ENCODE measurements at regions not wholly inside any gene's neighbourhood (a gene's known extent, or its start where the extent isn't known, plus 50 kb on each side); places are given as distances from the start of the nearest gene placed in this dataset.

GRCh38 chr1:166552706-166553105, 286.6 kb upstream of the POGK start:
- H2AK5ac ChIP-seq (ENCODE audit: insufficient read length, low read length), result no peak overlapping the region
- H3K4me2 ChIP-seq (ENCODE audit: insufficient read depth, insufficient read length, low read length), result no peak overlapping the region
- Mint-ChIP-seq H3K36me3 (ENCODE audit: insufficient read depth in 1 of 3, low read depth in 3 of 3) (peaks cover 7 to 32% (median 13%) of the 10 kb centered on the region in 3 experiments), H3K4me3 (no peak overlapping the region), H3K9me3 (peaks cover 44 to 47% of the 10 kb centered on the region in 2 experiments), H3K4me1 (peaks cover 0 to 2% of the 10 kb centered on the region in 2 experiments; a peak in 2 of 4 replicates), H3K27me3 (ENCODE audit: low read depth) (no peaks in the 10 kb centered on the region; the same call in 1 of the 2 replicates), H3K27ac (no peak overlapping the region)
- H2BK20ac ChIP-seq (ENCODE audit: low read depth, low read length, poor library complexity, severe bottlenecking), result no peak overlapping the region
- no peak overlapping the region for H4K8ac ChIP-seq (replicated peaks; ENCODE audit: insufficient read length, low read depth, low read length)
- no peaks in the 10 kb centered on the region for H3K27me3 ChIP-seq (ENCODE audit: insufficient read depth, low read length)
- no peaks in the 10 kb centered on the region for H3K79me2 ChIP-seq (ENCODE audit: insufficient read depth, low read length)
- no CpG with 5 or more reads among the region's 1 CpG for WGBS (ENCODE audit: extremely low coverage, insufficient read length, low lambda C conversion rate)
- no peak overlapping the region for H3K9ac ChIP-seq (ENCODE audit: extremely low read depth, insufficient read length, low read length)
- H4K91ac ChIP-seq (ENCODE audit: insufficient read length, low read depth, low read length), result no peak overlapping the region
- H3K56ac ChIP-seq (ENCODE audit: insufficient read length, low read depth, low read length), result no peak overlapping the region
- H3K23ac ChIP-seq (ENCODE audit: insufficient read length, low read depth, low read length), result no peak overlapping the region
- H2BK120ac ChIP-seq (ENCODE audit: low read depth, low read length, poor library complexity, severe bottlenecking), result no peak overlapping the region
- no peak overlapping the region for H3K18ac ChIP-seq (ENCODE audit: insufficient read length, low read depth, low read length)
- H4K20me1 ChIP-seq (ENCODE audit: control insufficient read depth, insufficient read depth, insufficient read length), result no peaks in the 10 kb centered on the region
- H2BK15ac ChIP-seq (ENCODE audit: low read depth, low read length), result no peak overlapping the region
- H2BK5ac ChIP-seq (ENCODE audit: insufficient read length, low read length), result no peak overlapping the region
- no peaks in the 10 kb centered on the region for H3K23me2 ChIP-seq (ENCODE audit: insufficient read length, low read depth, low read length, poor library complexity, severe bottlenecking)
- H3K4ac ChIP-seq (ENCODE audit: low read depth, low read length), result no peak overlapping the region
- H4K5ac ChIP-seq (ENCODE audit: insufficient read length, low read depth, low read length), result no peak overlapping the region
- H3K14ac ChIP-seq (ENCODE audit: insufficient read depth, low read length), result no peak overlapping the region
- H2AFZ ChIP-seq (ENCODE audit: low read length), result no peak overlapping the region
- TF ChIP-seq CTCF (conservative IDR thresholded peaks at IDR 0.05), result no peak
- no peak for DNase-seq
- H3T11ph ChIP-seq (ENCODE audit: low read length), result no peak overlapping the region
- no peak overlapping the region for H3K27ac ChIP-seq (ENCODE audit: insufficient read length, low read depth, low read length)
- H3K9me3 ChIP-seq (ENCODE audit: control insufficient read depth, low read depth, low read length), result no peaks in the 10 kb centered on the region
- no peak overlapping the region for H2BK12ac ChIP-seq (ENCODE audit: insufficient read length, low read depth, low read length)
- H3K79me1 ChIP-seq (ENCODE audit: insufficient read depth, low read depth, low read length, poor library complexity, severe bottlenecking), result no peaks in the 10 kb centered on the region
- no peaks in the 10 kb centered on the region for H3K4me1 ChIP-seq (ENCODE audit: insufficient read depth, low read length)

Measured in H9 (cell line).